ENCODE measurements at regions not wholly inside any gene's neighbourhood (a gene's known extent, or its start where the extent isn't known, plus 50 kb on each side); places are given as distances from the start of the nearest gene placed in this dataset.

DNA sequence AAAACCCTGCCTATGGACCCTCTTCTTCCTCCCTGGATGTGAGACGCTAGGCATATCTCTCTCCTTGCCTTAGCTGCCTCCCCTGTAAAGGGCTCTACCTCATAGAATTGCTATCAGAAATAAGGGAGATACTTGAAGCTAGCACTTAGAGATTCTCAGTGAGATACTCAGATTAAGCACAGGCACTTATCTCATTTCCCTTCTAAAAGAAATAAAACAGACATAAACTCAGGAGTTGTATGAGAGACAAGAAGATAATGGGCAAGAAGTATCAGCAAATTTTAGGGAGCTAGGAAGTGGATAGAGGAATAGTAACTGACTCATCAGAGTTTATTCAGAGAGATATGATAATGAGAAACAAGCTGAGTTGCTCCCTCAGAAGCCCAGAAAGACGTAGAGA is 131.0 kb downstream of the SP3 start:
- ATAC-seq (no peak), DNase-seq (ENCODE audit: low read depth in 1 of 2, low spot score in 1 of 2) (no peak), FAIRE-seq (no peak)
- no peak overlapping the region for H3K27ac ChIP-seq
- CTCF ChIA-PET, result interaction anchor here (1.0 kb wide), 1 partner anchor 245 kb away, joined by 3 read pairs; no protein-coding TSS in a partner anchor
- no peak overlapping the region for H3K4me2 ChIP-seq
- POLR2A ChIA-PET, result no interaction called here
- 65% methylated on average over 2 of the region's 2 CpGs for WGBS (ENCODE audit: missing lambda C conversion rate)
- H3K4me1 ChIP-seq, result no peaks in the 10 kb centered on the region
- H3K9me3 ChIP-seq, result no peaks in the 10 kb centered on the region
- H3K4me3 ChIP-seq, result no peak overlapping the region
- no peak for TF ChIP-seq ZC3H11A (IDR thresholded peaks at IDR 0.05)
- TF ChIP-seq RAD21 (conservative IDR thresholded peaks at IDR 0.05 in 1 of 2, IDR thresholded peaks at IDR 0.05 in 1 of 2), result no peak
- no peak for TF ChIP-seq RARB (CRISPR knock-in tag; IDR thresholded peaks at IDR 0.05)
- no peak for TF ChIP-seq HOXA7 (CRISPR knock-in tag; IDR thresholded peaks at IDR 0.05)
- TF ChIP-seq RNF2 (IDR thresholded peaks at IDR 0.05; ENCODE audit: borderline replicate concordance, low read depth), result no peak
- TF ChIP-seq, protein P1, sequence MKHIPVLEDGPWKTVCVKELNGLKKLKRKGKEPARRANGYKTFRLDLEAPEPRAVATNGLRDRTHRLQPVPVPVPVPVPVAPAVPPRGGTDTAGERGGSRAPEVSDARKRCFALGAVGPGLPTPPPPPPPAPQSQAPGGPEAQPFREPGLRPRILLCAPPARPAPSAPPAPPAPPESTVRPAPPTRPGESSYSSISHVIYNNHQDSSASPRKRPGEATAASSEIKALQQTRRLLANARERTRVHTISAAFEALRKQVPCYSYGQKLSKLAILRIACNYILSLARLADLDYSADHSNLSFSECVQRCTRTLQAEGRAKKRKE (CRISPR knock-in tag; IDR thresholded peaks at IDR 0.05; ENCODE audit: low read depth), result no peak
- no peak for TF ChIP-seq TFCP2L1 (CRISPR knock-in tag; IDR thresholded peaks at IDR 0.05)
- TF ChIP-seq POLR2A (IDR thresholded peaks at IDR 0.05; ENCODE audit: low read length), result no peak
- no peak for TF ChIP-seq GATA3 (IDR thresholded peaks at IDR 0.05; ENCODE audit: borderline replicate concordance)
- no peak for TF ChIP-seq JUN (IDR thresholded peaks at IDR 0.05)
- no peak for TF ChIP-seq NFE2L2 (conservative IDR thresholded peaks at IDR 0.05; ENCODE audit: low read length)
- TF ChIP-seq CEBPB (IDR thresholded peaks at IDR 0.05), result no peak
- no peak for TF ChIP-seq BCL3 (IDR thresholded peaks at IDR 0.05)
- TF ChIP-seq SREBF2 (IDR thresholded peaks at IDR 0.05), result no peak
- TF ChIP-seq FOSL2 (IDR thresholded peaks at IDR 0.05), result no peak
- no peak for TF ChIP-seq FOSL2 (CRISPR knock-in tag; IDR thresholded peaks at IDR 0.05)
- TF ChIP-seq BHLHE40 (IDR thresholded peaks at IDR 0.05; ENCODE audit: low read depth, low read length), result no peak
- TF ChIP-seq HMGXB4 (CRISPR knock-in tag; IDR thresholded peaks at IDR 0.05; ENCODE audit: borderline replicate concordance), result no peak

DNA sequence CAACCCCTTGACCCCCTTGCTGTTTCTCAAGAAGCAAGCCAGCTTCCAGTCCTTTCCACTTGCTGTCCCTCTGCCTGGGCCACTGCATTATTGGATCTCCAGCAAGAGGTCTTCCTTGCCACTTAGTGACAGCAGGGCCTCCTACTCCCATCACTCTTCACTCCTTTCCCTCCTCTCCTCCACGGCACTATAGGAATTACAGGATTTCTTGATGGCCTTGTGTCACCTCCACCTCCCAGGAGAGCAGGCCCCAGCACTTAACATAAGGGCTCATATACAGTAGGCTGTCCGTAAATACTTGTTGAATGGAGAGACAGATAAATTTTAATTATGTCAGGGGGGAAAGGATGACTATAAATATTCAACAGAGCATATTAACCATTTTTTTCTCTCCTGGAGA is 129.4 kb downstream of the SP3 start:
- DNase-seq (ENCODE audit: low read depth in 1 of 2, low spot score in 1 of 2), result no peak
- WGBS (ENCODE audit: missing lambda C conversion rate), result 69% methylated on average over 2 of the region's 2 CpGs
- ChIA-PET POLR2A (no interaction called here), CTCF (no interaction called here)
- ATAC-seq, result no peak
- Histone ChIP-seq H3K9me3 (no peaks in the 10 kb centered on the region), H3K27ac (no peak overlapping the region), H3K4me1 (no peaks in the 10 kb centered on the region), H3K4me3 (no peak overlapping the region), H3K4me2 (no peak overlapping the region)
- TF ChIP-seq MYC (IDR thresholded peaks at IDR 0.05; ENCODE audit: borderline replicate concordance, low read length) (no peak), GATA3 (IDR thresholded peaks at IDR 0.05; ENCODE audit: borderline replicate concordance) (no peak), FOXS1 (CRISPR knock-in tag; IDR thresholded peaks at IDR 0.05) (no peak), CHD2 (IDR thresholded peaks at IDR 0.05; ENCODE audit: low read length, partially characterized antibody) (no peak), KDM5A (IDR thresholded peaks at IDR 0.05) (no peak), PHF8 (IDR thresholded peaks at IDR 0.05; ENCODE audit: borderline replicate concordance, low read depth) (no peak), ZSCAN20 (CRISPR knock-in tag; IDR thresholded peaks at IDR 0.05) (no peak), TFCP2L1 (CRISPR knock-in tag; IDR thresholded peaks at IDR 0.05) (no peak)
- TF ChIP-seq, protein P2, sequence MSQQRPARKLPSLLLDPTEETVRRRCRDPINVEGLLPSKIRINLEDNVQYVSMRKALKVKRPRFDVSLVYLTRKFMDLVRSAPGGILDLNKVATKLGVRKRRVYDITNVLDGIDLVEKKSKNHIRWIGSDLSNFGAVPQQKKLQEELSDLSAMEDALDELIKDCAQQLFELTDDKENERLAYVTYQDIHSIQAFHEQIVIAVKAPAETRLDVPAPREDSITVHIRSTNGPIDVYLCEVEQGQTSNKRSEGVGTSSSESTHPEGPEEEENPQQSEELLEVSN (IDR thresholded peaks at IDR 0.05; ENCODE audit: borderline replicate concordance, low read depth), result no peak
- FAIRE-seq, result no peak

Measured in A549 (cell line).